Endometrium (tissue), 2 donors: ENCODE measurements at regions not wholly inside any gene's neighbourhood (a gene's known extent, or its start where the extent isn't known, plus 50 kb on each side); places are given as distances from the start of the nearest gene placed in this dataset.

Source experiments
- FAIRE-seq: peaks from 2 replicates; lab custom pipeline; 2012; peaks lifted over from hg19 to GRCh38; lab: Jason Lieb, UNC
- donor health status: control.
- donor health status: control.

DNA sequence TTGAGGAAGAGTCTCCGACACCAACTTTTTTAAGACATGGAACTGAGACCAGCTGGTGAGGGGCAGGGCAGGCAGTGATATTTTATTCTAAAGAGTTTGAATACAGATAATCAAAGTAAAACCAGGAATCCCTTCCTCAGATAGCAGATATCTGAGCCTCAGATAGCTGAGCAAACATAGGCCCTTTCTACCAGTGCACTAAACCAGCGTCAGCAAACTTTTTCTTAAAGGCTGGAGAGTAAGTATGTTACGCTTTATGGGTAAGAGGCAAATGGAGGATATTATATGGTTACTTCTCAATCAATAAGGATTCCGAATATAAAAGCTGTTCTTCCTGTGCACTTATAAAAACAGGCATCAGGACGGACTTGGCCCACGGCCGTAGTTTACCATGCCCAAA lies 73.9 kb downstream of the WNT5A start:
- no peak for FAIRE-seq

DNA sequence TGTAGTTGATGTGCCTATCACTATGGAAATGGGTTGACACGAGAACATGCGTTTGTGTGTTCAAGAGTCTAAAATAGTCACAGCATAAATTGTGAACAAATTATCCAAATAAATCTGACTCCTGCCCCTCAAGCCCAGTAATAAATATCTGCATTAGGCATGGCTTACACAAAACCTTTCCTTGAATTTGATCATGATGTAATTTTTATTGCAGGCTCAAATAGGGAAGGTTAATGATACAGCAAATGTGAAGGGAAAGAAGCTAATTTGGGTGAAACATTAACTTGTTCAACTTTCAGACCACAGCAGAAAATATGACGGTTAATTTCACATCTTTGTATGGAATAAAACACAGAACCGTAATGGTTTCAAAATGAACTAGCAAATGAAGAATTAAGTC lies 74.6 kb downstream of the WNT5A start:
- FAIRE-seq = no peak

DNA sequence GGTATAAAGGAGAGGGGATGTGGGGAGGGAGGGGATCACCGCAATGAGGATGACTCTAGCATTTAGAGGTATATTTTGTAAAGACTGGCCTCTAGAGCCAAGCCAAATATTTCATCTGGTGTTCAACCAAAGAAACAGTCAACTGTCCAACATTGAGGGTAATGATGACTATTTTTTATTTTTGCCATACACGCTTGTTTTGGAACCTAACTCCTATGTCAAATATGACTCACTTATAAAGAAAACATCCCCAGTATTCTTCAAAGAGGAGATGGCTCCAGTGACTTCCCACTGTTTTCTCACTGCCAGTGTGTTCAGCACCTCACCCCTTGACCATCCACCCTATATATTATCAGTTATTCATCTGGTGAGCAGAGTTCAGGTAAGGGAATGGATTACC lies 77.3 kb downstream of the WNT5A start:
- no peak for FAIRE-seq

DNA sequence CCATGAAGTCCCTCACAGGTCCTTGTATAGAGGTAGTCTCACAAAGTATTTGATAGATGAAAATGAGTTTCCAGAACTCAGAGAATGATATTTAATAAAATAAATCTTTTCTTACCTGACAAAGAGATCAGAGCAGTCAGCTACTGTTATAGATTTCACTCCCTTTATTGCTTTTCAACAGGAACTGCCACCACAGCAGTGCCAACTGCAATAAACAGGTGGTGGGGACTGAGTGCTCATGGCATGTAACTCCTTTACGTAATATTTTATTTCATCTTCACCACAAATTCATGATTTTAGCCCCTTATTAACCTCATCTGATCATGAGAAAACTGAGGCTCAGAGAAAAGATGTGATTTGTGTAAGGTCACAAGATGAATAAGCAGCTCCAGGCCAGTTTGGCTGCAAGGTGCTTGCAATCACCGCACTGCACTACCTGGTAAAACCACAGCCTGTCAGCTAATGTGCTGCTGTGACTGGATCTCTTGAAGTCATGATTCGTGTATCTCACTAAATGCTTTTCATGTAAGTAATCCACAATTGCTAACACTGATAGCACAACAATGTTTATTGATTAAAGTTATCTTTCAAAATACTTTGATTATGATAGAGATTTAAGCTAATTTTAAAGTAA lies 78.8 kb downstream of the WNT5A start:
- no peak for FAIRE-seq

DNA sequence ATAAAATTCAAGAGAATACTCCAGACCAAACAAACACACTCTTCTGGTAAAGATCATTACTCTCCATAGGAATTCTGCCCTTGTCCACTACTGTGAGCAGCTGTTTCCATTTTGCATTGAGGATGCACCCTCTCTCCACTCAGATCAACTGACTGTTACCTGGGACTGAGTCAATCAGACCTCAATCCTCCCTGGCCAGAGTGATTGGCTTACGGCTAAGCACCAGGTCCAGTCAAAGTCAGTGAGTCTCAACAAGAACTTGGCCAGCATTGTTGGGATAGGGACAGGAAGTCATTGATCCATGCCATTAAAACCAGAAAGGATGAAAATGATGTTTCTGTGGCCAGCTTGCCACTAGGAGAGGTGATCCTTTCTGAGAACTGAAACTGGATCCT lies 79.7 kb downstream of the WNT5A start:
- FAIRE-seq = no peak

DNA sequence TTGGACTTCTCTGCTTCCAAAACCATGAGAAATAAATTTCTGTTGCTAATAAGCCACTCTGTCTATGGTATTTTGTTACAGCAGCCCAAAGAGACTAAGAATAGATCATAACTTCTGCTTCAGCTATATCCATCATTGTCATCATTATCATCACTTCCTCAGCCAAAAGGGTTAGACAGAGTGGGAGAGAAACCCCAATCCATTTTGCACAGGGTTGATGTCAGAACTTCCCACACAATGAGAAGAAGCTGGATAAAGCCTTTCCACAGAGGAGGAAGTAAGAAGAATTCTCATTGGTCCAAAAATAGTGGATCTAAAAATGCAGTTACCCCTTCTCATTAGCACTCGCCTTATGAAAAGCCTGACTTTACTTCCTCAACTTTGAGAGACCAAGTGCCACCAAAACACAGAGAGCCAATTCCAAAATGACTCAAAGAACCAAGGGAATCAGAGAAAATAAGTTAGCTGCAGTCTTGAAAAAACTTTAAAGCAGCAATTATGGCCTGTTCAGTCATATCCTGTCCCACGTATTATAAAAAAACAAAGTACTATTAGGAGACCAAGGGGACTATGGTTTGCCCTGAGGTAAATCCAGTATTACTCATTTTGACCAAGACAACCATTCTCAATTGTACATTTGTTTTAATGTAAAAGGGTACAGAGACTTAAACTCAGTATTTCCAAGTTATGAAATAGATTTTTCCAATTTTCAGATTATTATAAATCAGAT lies 80.2 kb downstream of the WNT5A start:
- FAIRE-seq = no peak

DNA sequence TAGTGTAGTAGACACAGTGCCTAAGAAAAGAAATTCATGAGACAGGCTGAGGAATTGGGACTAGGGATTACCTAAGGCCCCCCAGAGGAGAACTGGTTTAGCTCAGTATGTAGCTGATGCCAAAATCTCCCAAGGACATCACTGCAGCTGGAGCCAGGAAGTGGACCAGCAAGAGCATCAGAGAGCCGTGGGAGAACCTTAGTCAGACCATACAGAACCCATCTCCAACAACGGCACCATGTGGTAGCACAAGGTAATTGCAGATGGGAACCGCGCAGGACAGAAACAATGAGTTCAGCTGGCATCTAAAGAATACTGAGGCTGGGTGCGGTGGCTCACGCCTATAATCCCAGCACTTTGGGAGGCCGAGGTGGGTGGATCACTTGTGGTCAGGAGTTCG lies 81.7 kb downstream of the WNT5A start:
- no peak for FAIRE-seq

DNA sequence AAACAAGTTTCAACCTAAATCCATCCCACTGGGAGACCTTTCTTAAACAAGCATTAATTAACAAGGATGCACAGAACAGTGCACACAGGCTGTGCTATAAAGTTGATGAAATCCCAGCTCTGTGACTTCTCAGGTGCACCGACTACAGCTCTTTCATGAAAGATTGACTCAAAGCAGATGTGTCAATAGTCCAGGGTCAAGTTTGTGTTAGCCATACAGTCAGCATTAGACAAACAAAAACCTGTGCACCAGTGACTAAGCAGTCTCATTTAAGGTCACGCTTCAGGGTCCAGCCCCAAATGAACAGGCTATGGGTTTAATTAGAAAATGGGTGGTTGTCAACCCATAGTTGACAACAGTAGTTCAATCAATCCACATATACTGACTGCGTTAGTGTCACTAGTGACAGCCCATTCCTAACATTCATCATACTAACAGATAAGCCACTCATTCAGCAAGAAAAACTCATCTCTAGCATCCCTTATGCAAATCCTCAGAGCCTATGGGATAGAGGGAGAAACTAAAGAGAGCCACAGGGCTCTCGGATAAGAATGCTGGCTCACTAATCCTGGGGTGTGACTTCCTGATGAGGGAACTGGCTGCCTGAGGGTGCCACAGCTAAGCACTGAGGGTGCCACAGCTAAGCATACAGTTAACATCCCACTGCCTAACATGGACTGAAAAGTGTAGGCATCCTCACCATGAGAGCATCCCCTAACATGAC lies 84.1 kb downstream of the WNT5A start:
- no peak for FAIRE-seq

DNA sequence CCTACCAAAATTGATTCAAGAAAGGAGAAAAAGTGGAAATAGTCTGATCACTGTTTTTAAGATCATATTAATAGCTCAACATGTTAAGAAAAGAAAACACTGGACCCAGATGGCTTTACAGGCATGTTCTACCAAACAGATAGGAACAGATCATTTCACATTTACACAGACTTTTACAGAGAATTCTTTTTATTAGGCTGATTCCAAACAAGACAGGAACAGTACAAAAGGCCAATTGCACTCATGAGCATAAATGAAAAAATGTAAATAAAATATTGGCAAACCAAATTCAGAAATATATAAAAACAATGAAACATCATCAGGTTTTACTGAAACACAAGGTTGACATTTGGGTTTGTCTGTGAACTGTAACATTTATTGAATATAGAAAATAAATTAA lies 106.5 kb downstream of the WNT5A start:
- FAIRE-seq = peak; percentile 94

DNA sequence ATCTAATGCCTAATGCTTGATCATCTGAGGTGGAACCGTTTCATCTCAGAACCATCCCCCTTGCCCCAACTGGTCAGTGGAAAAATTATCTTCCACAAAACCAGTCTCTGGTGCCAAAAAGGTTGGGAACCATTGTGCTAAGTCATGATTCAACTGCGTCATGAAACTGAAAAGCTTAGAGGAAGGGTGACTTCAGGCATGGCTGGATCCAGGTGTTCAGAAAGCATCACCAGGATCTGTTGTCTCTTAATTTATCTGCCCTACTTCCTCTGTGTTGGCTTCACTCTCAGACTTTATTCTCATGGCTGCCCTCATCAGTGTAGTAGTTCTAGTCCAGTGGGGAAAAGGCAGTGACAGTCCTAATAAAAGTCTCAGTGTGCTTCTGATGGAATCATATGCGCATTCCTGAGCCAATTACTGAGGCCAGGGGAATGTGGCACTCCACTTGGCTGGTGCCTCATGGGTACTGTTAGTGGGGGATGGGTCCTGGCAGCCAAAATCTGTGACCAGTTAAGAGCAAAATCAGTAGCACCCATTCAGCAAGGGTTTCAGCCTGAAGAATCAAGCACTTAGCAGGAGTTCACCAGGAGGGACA lies 110.3 kb downstream of the WNT5A start:
- no peak for FAIRE-seq

DNA sequence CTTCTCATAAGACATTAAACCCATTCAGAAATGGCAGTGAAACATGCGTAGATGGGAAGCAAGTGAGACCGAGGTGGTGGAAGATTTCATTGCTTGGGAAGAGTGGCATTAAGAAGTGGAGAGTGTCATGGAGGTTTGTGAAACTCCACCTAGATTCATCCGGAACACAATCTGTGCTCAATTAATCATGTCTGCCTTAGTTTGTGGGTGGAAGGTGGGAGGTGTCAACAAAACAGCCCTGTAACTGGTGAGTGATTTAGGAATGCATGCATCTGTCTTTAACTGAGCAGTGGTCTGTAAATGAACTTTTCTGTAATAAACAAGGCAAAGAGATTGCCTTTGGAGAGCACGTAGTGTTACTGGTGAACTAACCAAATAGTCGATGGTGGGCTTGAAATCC lies 113.7 kb downstream of the WNT5A start:
- FAIRE-seq = no peak

DNA sequence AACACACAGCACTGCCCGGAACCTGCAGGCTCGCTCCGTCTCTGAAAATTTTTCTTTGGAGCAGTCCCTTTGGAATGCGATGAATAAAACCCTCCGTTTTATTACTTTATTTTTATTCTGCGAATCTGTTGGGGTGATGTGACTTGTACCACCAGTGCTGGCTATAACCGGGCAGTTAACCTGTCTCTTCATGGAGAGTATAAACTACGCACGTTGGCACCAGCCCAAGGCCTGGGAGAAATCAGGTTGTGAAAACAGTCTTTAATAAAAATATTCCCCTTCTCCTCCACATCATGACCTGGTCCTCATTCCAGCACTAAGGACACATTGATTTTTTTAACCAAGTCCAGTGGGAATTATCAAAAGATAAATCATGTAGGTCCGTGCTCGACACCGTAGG lies 116.8 kb downstream of the WNT5A start:
- FAIRE-seq = peak; percentile 88

DNA sequence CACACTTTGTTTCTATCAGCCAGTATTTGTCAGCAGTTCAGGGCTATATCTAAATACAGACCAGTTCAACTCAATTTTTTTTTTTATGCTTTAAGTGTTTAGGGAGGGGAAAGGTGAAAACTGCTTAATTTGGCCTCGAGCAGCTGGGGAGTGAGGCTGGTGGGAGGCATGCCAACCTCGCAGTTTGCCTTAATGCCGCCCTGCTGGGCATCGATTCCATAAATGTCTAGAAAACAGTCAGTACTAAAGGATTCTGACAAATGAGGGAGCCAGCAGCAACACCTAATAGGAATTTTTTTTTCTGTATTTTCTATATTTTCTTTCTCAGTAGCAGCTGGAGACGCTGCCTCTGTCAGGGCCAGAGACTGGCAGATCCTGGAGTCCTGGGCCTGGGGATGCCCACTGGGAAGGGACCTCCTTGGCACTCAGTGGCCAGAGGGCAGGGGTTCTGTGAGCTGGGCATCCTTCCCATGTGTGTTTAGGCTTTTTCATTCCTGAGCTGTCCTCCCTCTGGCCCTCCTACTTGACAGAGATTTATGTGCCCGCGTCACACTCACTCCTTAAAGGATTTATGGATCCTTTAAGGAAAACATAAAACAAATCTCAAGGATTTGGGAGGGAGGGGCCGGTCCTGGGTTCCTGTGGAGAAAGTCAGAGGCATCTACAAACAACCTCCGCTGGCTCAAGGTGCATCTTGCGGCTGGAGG lies 117.8 kb downstream of the WNT5A start:
- FAIRE-seq = no peak

DNA sequence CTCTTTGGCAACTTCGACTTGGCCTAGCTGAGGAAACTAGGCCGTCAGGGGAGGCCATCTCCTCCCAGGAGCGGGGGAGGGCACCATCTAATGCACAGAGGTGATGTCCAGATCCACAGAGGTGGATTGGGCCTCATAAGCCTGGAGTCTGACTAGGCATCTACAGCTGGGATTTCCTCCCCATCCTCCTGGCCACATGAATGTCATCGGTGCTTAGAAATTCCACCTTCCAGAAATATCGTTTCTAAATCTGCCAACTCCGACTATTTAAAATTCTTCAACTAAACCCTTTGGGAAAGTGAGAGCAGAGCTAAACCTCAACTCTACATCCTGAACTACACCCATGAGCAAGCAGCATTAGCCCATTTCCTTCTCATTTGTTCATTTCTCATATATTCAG lies 118.7 kb downstream of the WNT5A start:
- no peak for FAIRE-seq

DNA sequence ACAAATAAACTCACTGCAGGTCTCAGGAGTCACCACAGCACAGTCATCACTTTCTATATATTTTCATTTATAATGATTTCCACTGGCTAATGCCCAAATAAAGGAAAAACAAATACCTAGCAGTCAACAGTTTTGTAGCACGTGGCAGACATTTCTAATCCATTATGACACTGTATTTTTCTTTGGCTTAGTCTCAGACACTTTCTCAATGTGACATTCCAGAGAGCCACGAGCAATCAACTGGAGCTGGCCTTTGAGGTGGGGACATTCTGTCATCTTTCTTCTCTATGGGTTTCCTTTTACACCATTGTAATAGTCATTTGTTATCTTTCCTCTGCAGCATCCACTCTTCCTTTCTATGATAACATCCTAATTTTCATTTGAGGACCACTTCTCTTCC lies 119.7 kb downstream of the WNT5A start:
- FAIRE-seq = no peak

DNA sequence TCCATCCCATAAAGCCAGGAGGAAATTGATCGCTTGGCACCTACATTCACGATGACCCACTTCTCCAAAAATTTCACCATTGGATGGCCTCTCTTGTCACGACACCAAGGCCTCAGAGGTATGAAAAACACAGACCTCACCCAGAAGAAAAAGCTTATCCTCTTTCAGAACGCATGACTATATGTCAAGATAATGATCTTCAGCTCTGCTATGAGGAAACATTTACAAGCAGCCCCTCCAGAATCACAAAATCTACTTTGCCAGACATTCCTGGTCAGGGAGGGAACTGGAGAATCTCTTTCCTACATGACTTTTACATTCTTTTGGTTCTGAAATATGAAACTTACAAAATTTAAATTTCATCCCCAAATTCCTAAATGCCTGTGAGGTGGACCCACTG lies 122.7 kb downstream of the WNT5A start:
- no peak for FAIRE-seq

DNA sequence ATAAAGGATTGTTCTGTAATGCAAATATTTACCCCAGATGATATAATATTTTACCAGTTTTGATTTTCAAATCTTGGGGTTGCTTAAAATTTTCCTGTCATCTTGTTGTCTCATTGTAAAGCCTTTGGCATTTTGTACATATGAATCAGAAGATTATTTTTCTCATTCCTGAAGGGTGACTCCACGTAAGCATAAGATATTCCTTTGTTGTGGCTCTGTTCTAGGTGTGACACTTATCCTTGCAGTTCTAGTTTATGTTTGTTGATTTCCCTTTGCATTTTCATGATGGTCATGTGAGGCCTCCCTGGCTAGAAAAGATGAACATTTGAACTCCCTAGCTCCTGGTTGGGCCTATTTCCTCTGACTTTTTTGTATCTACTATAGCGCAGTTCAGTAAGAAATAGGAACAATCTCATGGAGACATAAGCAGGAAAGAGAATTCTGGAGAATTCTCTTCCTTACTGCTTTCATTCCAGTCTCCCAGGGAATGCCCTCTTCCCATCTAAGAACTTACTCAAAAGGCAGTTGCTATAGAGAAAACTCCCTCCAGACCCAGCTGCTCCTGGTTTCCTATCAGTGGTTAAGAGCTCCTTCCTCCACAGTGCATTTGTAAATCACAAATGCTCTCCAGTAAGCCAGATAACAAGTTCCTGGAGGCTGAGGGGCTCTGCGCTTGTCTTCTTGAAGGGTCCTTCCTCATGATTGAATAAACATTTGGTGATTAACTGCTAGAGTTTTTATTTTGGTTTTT lies 124.7 kb downstream of the WNT5A start:
- FAIRE-seq = no peak

DNA sequence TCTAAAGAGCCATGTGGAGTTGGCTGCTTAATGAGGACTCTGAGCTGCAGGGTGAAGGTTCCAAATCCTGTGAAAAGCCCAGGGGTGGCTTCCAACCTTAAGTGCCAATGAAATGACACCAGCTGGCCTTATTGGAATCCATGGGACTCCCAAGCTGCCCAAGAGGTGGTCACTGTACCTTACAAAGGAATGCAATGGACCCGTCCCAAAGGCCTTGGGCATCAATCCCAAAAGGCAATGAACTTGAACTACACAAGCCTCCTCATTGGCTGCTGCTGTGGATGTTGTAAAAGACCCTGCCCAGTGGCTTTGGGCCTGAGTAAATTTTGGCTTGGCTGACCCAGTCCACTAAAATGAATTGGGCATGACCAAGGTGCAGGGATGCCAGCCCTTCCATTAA lies 129.3 kb downstream of the WNT5A start:
- FAIRE-seq = no peak

DNA sequence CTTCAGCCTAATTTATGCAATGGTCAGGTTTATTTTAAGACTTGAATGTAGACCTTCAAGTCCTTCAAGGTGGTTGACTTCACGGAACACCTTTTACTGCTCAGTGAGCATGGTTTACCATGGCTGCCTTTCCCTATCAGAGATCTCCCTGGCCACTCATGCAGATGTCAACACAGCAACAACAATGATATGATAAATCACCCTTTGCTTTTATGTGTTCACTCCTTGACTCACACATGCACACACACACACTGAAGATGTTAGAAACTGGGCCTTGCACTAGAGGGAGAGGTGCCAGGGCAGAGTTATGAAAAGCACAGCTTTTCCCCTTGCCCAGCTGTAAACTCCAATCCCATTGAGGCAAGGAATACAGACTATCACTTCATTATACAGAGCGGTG lies 134.4 kb downstream of the WNT5A start:
- no peak for FAIRE-seq

DNA sequence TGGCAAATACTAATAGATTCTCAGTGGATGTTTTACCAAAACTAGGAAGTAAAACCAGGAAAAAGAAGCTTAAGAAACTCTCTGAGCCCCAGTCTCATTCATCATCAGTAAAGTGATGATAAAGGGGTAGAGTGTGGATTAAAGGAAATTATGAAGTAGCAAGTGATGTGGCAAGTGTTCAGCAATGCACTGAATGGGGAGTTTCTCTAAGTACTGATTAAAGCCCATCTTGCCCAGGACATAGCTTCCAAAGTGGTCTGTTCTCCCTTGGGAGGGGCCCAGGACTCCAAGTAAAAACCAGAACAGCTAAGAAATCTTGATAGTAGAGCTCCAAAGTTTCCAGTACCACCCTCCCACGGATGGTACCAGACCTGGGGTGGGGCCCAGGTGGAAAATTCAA lies 137.3 kb downstream of the WNT5A start:
- no peak for FAIRE-seq

DNA sequence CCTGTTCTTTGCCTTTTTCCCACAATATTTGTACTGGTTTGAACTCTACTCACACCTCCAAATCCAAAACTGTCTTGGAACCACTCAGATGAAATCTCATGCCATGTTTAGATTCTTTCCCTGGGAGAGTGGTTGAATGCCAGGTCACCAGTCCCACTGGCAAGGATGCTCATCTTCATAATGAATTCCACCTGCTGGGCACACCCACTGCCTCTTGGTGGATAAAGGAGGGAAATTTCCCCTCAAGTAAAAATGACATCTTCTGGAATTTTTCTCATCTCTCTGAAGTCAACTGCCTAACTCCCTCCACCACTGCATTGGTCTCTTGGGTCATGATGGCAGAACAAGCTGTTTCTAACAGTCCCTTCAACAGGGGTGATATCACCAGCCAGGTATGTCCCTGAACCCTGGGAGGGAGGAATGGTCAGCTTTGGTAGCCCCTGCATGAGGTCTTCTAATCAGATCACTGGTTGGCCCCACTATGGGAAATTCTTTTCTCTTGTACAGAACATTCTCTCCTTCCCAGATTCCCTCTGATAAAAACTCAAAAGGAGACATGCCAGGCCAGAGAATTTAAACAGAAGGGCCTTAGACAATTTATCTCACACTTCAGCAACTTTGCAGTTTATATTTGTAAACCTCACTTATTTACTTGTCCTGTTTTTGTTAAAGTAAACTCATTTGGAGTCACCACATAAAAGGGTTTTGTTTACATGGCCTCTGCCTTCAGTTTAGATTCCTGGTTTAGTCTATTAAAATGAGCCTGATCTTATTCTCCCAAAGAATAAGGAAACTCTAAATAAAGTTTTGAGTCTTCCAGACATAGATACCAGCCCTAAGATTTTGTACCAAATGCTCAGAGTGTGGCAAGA lies 143.4 kb downstream of the WNT5A start:
- peak; percentile 98 for FAIRE-seq
